GM19351 (cell line): ENCODE measurements at regions not wholly inside any gene's neighbourhood (a gene's known extent, or its start where the extent isn't known, plus 50 kb on each side); places are given as distances from the start of the nearest gene placed in this dataset.
"Not testable (repeated sequence)": the region's sequence is repeated elsewhere in the genome, so short reads cannot be mapped to it uniquely, and the experiment has no call there.

ENCODE experiments used
- ATAC-seq: cut with Tn5 transposase; IDR thresholded peaks from one replicate; pipeline ENCODE4 v1.9.1; 2021; ENCODE audit warnings: mild to moderate bottlenecking, moderate library complexity; ENCODE audit not compliant: unreplicated experiment

DNA sequence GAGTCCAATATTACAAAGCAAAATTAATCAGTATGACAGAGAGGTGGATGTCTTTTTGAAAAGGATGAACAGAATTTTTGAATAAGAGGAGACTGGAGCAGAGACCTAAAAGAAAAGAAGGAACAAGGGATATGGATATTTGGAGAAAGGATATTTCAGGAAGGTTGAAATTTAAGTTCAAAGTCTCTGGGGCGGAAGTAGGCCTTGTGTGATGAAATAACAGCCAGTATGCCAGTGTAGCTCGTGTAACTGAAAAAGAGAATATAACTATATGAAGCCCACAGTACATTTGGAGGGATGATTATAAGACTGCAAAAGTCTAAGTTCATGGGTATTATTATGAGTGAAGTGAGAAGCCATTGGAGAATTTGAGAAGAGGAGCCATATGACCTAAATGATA is 766.7 kb downstream of the GBE1 start:
- ATAC-seq, result no peak

DNA sequence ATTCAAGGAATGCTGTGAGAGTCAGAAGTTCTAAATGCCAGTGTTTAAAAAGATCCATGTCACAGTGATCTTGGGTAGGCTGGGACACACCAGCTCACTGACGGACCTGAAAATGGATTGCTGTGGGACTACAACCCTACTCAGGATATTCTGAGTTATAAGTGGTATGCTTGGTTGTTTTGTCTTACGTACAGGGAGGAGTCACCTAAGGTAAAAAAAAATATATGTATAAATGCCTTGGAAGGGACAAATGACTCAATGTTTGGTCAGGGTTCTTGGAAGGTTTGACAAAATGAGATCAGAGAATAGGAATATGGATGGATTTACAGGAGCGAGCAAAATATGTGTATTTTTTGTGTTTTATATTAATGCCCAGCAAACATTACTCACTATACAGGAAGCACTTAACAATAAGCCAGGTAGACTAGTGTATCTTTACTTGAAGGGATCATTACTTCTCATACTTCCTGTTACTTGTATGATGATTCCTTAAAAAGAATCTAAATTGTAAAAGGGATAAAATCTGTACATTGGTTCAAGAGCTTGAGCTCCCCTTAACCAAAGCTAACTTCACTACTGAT is 767.3 kb downstream of the GBE1 start:
- ATAC-seq, result no peak

DNA sequence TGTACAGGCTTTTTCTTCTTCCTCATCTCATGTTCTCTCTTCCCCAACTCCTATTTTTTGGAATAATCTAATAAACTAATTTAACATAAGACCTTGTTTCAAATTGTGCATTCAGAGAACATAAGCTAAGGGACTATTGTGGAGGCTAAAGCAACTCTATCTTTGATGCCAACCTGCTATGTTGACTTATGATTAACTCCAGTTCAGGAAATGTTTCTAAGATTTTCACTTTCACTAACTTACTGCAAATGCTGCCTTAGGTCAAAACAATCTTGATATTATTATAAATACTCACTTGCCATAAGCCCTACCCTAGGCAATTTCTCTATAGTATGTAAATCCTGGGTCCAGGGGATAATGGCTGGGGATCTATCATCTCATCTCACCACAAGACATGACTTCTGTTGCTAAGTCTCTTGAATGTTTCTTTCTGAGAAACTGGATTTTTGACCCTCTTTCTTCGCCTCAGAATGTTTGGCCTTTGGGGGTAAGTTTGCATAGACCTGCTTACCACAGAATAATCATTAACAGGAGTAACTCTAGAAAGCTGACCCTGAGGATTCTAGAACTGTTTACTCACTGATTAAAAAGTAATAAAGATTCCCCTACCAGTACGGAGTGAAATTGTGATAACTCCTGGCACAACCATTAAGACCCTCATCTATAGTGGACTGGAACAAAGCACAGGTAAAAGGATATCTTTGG is 768.1 kb downstream of the GBE1 start:
- ATAC-seq, result no peak

DNA sequence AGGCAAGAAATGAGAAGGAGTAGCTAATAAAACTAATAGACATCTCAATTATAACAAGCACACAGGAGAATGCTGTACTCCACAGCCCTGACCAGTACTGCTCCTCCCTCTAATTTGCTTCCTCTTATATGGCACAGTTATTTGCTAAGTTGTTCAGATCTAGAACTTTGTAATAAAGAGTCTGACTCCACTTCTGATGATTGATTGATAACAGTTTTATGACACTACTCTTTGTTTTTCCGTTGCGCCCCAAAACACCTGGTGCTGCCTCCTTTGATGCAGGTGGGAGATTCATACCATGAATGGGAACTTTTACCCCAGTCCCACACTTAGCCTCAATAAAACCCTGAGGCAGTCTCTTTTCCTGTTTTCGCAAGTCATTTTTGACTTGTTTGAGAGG is 777.7 kb downstream of the GBE1 start:
- ATAC-seq, result no peak

DNA sequence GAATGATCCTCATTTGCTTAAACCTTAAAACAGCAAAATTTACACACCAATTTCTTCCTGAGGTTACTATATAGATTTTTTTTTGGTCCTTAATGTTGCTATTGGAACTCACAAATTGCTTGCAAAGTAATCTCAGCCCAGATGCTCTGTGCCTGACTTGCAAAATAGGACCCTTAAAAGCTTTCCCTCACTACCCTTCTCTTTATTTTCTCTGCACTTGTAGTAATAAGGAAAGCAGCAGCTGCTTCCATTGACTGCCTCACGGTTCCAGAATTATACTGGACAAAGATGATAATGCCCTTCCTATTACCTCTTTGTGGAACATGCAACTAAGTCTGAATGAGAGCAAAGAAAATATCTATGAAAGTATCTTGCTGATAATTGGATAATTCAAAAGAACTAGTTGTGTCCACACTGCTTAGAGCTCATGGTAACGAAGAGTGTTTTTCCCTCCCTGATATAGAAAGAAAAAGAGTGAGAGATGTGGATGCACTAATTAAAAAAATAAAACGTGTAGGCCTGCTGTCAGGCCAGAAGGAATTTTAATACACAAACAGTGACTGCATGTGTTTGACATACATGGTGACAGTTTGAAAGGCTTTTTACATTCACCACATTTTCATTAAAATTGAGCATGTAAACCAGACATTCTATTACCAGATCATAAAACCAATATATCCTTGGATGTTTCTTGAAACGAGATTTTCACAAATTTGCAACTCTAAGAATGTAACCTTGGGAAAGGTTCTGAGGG is 783.1 kb downstream of the GBE1 start:
- no peak for ATAC-seq

DNA sequence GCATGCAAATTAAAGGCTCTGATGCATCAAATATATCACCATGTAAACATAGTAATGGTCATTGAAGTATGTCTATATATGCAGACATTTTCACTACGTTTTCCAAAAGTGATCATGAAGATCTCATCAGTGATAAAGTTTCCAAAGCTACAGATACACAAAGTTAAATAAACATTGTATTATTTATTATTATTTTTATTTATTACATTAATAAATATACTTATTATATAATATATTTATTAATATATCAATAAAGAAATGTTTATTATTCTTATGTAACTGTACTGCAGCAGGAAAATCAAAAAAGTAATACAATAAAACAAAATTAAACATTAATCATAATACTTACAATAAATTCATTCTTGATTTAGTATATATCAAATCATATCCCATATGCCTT is 791.2 kb downstream of the GBE1 start:
- ATAC-seq, result no peak

DNA sequence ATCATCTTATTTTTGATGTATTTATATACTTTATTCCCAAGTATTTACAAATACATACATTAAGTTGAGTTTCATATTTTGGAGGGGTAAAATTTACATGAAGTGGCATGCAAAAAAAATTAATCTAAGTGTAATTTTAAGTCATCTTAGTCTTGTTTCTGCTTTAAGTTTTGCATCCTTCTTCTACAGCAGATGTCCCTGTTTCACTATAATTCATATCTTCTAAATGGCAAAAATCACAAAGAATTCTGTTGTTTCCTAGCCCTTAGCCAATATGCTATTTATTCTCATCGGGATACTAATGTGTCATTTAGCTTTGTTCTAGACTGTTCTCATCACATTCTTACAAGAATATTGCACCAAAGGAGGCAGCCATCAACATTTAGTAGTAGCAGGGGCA is 831.9 kb downstream of the GBE1 start:
- ATAC-seq, result no peak

DNA sequence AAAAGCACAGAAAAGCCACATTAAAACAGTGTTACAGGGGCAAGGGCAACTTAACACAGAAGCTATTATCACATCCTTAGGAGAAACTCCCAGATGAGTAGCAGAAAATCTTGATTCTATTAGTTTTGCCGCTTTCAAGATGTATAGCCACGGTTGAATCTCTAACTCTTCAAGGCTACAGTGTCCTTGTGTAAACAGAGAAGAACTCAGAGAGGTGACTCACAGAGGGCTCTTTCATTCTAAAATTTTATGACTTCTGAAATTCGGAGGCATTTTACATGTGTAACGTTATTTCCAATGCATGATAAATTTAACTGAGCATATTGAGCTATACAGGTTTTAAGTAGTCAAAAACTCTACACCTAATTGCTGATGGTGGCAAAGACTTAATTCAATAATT is 846.6 kb downstream of the GBE1 start:
- no peak for ATAC-seq

DNA sequence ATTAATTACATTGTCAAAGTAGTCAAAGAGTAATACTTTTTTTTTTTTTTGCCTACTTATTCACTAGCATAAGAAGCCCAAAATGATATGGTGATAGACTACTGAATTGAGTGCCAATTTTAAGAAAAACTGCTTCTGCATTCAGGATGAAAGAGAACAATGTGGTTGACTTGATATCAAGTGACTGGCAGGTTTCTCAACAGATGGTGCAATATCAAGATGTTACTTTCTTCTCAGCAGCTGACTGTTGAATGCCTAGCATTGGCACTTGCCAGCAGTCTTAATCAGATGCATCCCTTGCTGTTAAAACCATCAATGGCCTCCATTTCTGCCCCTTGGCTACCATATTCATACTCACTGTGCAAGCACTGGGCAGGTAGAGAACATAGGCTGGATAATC is 863.2 kb downstream of the GBE1 start:
- no peak for ATAC-seq

DNA sequence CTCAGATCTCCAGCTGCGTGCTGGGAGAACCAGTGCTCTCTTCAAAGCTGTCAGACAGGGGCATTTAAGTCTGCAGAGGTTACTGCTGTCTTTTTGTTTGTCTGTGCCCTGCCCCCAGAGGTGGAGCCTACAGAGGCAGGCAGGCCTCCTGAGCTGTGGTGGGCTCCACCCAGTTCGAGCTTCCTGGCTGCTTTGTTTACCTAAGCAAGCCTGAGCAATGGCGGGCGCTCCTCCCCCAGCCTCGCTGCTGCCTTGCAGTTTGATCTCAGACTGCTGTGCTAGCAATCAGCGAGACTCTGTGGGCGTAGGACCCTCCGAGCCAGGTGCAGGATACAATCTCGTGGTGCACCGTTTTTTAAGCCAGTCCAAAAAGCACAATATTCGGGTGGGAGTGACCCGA is 864.4 kb downstream of the GBE1 start:
- ATAC-seq, result not testable (repeated sequence)

DNA sequence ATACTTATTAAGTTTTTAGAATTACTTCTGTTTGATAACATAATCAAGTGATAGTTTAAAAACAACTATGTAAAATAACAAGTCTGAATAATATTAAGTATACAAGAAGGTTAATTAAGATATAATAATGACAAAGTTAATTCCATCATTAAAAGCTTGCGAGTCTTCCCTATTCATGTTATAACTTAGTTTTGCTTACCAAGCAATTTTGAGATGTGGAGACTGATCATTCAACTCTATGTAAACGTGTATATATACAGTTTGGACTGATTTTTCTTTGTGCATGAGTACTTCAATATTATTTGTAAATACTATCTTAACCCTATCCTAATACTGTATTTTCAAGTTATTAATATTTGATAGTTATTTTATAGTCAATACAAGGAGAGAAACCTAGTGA is 870.9 kb downstream of the GBE1 start:
- ATAC-seq, result no peak

DNA sequence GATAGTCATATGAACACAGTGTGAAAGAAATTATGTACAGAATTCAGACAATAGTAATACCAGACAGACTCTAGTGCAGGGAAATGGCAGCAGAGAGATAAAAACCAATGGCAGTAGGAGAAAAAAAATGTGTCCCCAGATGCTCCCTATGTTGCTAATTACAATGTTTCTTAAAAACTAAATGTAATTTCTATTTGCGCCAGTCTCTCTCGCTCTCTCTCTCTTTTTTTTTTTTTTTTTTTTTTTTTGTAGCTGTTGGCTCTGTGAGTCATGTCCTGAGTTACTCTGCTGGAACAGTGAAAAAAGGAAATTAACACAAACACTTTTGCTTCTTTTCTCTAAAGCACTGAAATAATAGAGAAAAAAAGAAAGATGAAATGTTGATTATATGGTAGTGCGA is 871.9 kb downstream of the GBE1 start:
- no peak for ATAC-seq

DNA sequence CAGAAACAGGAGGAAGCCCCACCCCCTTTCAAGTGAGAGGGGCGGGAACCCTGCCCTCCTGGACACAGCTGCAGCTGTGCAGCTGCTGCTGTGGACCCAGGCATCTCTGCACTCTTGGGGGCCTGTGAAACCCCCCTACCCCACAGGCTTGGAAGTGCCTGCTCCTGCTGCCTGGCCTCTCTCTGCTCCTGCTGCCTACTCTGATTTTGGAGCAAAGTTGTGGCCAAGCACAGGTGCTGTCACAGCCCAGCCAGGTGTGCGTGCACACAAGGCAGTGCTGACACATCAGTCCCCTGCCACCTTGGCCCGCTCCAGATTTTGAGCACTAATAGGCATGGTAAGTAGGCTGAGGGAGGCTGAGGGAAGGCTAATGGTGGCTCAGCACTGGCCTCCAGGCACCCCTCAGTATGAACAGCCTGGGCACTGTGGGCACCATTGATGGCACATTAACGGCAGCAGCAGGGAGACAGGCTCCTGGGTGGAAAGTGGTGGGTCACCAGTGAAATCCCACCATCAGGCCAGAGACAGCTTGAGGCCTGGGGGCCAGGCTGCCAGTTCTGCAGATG is 890.9 kb downstream of the GBE1 start:
- no peak for ATAC-seq

DNA sequence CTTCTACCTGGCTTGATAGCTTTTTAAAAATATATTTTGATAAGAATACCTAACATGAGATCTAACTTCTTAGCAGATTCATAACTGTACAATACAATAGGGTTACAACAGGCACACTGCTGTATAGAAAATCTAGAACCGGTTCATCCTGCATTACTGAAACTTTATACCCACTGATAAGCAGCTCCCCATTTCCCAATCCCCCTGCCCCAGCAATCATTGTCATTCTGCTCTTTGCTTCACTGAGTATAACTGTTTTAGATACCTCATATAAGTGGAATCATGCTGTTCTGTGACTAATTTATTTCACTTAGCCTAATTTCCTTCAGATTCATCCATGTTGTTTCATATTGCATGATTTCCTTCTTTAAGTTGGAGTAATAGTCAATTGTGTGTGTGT is 906.0 kb downstream of the GBE1 start:
- ATAC-seq, result no peak

DNA sequence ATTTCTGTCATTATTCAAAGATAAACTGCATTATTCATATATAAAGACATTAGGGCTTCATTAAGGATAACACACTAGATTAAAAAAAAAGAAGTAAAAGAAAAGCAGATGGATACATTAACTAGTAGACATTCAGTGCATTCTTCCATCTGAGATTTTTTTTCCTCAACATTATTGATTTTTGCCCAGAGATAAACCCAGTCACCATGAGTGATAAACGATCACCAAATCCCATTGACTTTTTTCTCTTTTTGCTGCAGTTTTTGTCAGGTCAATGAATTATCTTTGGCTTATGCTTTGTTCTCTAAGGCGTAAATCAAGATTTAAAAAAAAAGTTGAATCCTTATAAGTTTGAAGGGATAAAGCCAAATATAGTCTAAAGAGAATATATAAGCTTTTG is 925.0 kb downstream of the GBE1 start:
- no peak for ATAC-seq

DNA sequence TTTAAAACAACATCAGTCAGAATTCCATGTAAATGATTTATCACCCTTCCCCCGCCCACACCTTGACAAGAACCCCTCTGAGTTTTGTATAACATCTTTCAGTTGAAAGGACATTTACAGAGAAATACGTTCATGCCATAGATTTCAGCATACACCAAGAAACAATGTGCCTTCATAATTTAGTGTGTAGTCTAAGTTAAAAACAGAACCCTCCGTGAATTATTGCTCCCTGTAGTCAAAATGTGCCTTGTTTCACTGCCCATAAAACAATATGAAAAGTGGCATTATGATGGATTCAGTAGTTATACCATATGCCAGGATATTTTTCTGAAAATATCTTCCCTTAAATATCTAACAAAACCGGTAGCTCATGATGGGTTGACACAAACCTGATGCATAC is 953.9 kb downstream of the GBE1 start:
- ATAC-seq, result no peak

DNA sequence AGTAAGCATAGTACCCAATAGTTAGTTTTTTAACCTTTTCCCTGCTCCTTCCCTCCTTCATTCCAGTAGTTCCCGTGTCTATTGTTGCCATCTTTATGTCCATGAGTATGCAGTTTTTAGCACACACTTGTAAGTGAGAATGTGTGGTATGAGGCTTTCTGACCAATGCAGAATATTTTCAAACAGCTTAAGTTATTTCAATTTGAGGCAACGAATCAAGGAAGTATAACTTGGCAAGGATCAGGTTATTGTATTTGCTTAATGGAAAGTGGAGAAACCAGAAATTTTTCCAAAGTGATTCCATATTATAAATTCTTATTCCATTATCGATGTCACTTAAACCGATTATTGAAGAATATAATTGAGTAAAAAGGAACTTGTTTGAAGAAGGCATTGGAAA is 954.8 kb downstream of the GBE1 start:
- no peak for ATAC-seq

DNA sequence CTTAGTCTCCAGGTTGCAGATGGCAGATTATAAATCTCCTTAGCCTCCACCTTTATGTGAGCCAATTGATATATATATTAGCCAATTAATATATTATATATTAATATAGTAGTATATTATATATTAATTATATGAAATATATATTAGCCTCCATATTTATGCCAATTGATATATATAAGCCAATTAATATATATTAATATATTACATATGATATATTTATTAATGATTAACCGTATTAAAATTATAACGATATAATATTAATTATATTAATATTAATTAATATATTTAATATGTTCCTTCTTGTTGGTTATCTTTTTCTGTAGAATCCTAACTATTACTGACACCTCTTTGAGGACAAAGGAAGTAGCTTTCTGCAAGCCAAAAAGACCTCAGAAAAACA is 972.5 kb downstream of the GBE1 start:
- ATAC-seq, result no peak

DNA sequence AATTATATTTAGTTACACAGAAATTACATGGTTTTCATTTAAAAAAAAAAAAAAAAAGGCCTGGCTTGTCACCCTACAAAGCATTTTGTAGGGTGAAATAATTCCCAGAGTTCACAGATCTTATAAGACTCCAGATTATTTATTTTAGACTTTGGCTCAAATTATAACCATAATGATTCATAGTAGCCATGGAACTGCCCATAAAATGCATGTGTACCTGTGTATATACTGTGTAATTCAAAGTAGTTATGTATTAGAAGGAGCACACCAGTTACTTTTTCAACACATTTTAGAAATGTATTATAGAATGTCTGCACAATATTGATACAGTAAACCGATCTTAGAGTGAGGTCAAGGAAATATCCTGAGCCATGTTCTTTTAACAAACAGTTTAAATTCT is 975.6 kb downstream of the GBE1 start:
- no peak for ATAC-seq

DNA sequence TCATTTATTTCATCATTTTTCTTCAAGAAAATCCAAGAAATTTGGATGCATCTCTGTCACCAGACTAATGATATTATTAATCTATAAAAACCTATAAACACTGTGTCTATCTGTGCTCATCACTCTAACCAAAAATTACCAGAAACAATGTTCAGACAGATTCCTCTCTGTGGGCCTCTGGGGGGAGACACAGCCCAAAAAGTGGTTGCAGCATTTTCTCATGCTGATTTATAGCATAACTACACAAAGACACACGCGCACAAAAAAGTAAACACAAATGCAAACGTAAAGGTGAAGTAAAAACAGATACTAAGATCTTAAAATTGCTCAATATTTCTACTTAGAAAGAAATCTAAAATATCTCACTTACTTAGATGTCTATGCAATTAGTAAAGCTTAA is 976.0 kb downstream of the GBE1 start:
- no peak for ATAC-seq

DNA sequence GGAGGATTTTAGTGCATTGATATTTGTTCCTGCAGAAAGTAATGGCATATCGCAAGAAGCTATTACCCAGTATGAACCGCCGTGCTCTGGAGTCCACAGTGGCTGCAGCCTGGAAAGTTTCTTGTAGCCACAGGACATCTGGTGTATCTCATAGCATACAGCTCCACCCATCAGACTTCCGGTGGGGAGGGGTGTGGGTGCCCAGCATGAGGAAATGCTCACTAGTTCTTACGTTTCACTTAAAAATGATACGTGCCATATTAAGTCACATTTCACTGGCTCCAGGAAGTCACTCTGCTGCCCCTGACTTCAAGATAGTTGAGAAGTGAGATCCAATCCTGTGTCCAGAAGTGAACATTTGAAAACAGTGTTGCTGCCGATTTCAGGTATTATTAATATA is 990.4 kb downstream of the GBE1 start:
- ATAC-seq, result no peak
